ENCODE measurements at regions not wholly inside any gene's neighbourhood (a gene's known extent, or its start where the extent isn't known, plus 50 kb on each side); places are given as distances from the start of the nearest gene placed in this dataset.
"Not testable (repeated sequence)": the region's sequence is repeated elsewhere in the genome, so short reads cannot be mapped to it uniquely, and the experiment has no call there.

GRCh38 chr2:192957425-192957824 lies 762.7 kb upstream of the TMEFF2 start:
- Histone ChIP-seq H3K4me3 (ENCODE audit: low read length in 2 of 2) (no peak overlapping the region), H3K27ac (ENCODE audit: low read length) (no peak overlapping the region), H3K9me3 (ENCODE audit: control insufficient read depth in 2 of 2, low read length in 2 of 2) (no peaks in the 10 kb centered on the region), H3K36me3 (ENCODE audit: control insufficient read depth in 2 of 2, insufficient read depth in 2 of 2, low read length in 2 of 2) (no peaks in the 10 kb centered on the region), H3K27me3 (ENCODE audit: control insufficient read depth in 1 of 2, insufficient read depth in 2 of 2, low read length in 2 of 2) (no peaks in the 10 kb centered on the region), H3K9ac (ENCODE audit: low read length in 2 of 2) (no peak overlapping the region), H3K4me1 (ENCODE audit: control insufficient read depth, insufficient read depth, low read length) (no peaks in the 10 kb centered on the region)

- no peaks in the 10 kb centered on the region for H3K9me3 ChIP-seq (ENCODE audit: control insufficient read depth in 2 of 2, low read length in 2 of 2)
- H3K4me1 ChIP-seq (ENCODE audit: control insufficient read depth, insufficient read depth, low read length), result no peaks in the 10 kb centered on the region
- H3K27me3 ChIP-seq (ENCODE audit: control insufficient read depth in 1 of 2, insufficient read depth in 2 of 2, low read length in 2 of 2), result no peaks in the 10 kb centered on the region
- no peaks in the 10 kb centered on the region for H3K36me3 ChIP-seq (ENCODE audit: control insufficient read depth in 2 of 2, insufficient read depth in 2 of 2, low read length in 2 of 2)
- no peak overlapping the region for H3K27ac ChIP-seq (ENCODE audit: low read length)
- H3K4me3 ChIP-seq (ENCODE audit: low read length in 2 of 2), result no peak overlapping the region
- no peak overlapping the region for H3K9ac ChIP-seq (ENCODE audit: low read length in 2 of 2)
These were observed 758.4 kb upstream of the TMEFF2 start for GRCh38 chr2:192953116-192953515.

- Histone ChIP-seq H3K27ac (ENCODE audit: low read length) (no peak overlapping the region), H3K9ac (ENCODE audit: low read length in 2 of 2) (no peak overlapping the region), H3K9me3 (ENCODE audit: control insufficient read depth in 2 of 2, low read length in 2 of 2) (no peaks in the 10 kb centered on the region), H3K4me1 (ENCODE audit: control insufficient read depth, insufficient read depth, low read length) (no peaks in the 10 kb centered on the region), H3K36me3 (ENCODE audit: control insufficient read depth in 2 of 2, insufficient read depth in 2 of 2, low read length in 2 of 2) (no peaks in the 10 kb centered on the region), H3K4me3 (ENCODE audit: low read length in 2 of 2) (no peak overlapping the region), H3K27me3 (ENCODE audit: control insufficient read depth in 1 of 2, insufficient read depth in 2 of 2, low read length in 2 of 2) (no peaks in the 10 kb centered on the region)
These were observed 757.5 kb upstream of the TMEFF2 start for GRCh38 chr2:192952245-192952644.

GRCh38 chr2:192948316-192948715 lies 753.6 kb upstream of the TMEFF2 start:
- H3K27me3 ChIP-seq (ENCODE audit: control insufficient read depth in 1 of 2, insufficient read depth in 2 of 2, low read length in 2 of 2), result no peaks in the 10 kb centered on the region
- no peaks in the 10 kb centered on the region for H3K36me3 ChIP-seq (ENCODE audit: control insufficient read depth in 2 of 2, insufficient read depth in 2 of 2, low read length in 2 of 2)
- no peak overlapping the region for H3K27ac ChIP-seq (ENCODE audit: low read length)
- H3K4me1 ChIP-seq (ENCODE audit: control insufficient read depth, insufficient read depth, low read length), result no peaks in the 10 kb centered on the region
- no peak overlapping the region for H3K9ac ChIP-seq (ENCODE audit: low read length in 2 of 2)
- no peaks in the 10 kb centered on the region for H3K9me3 ChIP-seq (ENCODE audit: control insufficient read depth in 2 of 2, low read length in 2 of 2)
- no peak overlapping the region for H3K4me3 ChIP-seq (ENCODE audit: low read length in 2 of 2)

- Histone ChIP-seq H3K36me3 (ENCODE audit: control insufficient read depth in 2 of 2, insufficient read depth in 2 of 2, low read length in 2 of 2) (no peaks in the 10 kb centered on the region), H3K9me3 (ENCODE audit: control insufficient read depth in 2 of 2, low read length in 2 of 2) (no peaks in the 10 kb centered on the region), H3K9ac (ENCODE audit: low read length in 2 of 2) (no peak overlapping the region), H3K27ac (ENCODE audit: low read length) (no peak overlapping the region), H3K4me1 (ENCODE audit: control insufficient read depth, insufficient read depth, low read length) (no peaks in the 10 kb centered on the region), H3K27me3 (ENCODE audit: control insufficient read depth in 1 of 2, insufficient read depth in 2 of 2, low read length in 2 of 2) (no peaks in the 10 kb centered on the region), H3K4me3 (ENCODE audit: low read length in 2 of 2) (no peak overlapping the region)
These were observed 752.6 kb upstream of the TMEFF2 start for GRCh38 chr2:192947352-192947751.

- H3K4me3 ChIP-seq (ENCODE audit: low read length in 2 of 2), result no peak overlapping the region
- no peaks in the 10 kb centered on the region for H3K4me1 ChIP-seq (ENCODE audit: control insufficient read depth, insufficient read depth, low read length)
- H3K9me3 ChIP-seq (ENCODE audit: control insufficient read depth in 2 of 2, low read length in 2 of 2), result peaks cover 0 to 3% of the 10 kb centered on the region in 2 donors
- no peak overlapping the region for H3K9ac ChIP-seq (ENCODE audit: low read length in 2 of 2)
- no peaks in the 10 kb centered on the region for H3K36me3 ChIP-seq (ENCODE audit: control insufficient read depth in 2 of 2, insufficient read depth in 2 of 2, low read length in 2 of 2)
- H3K27me3 ChIP-seq (ENCODE audit: control insufficient read depth in 1 of 2, insufficient read depth in 2 of 2, low read length in 2 of 2), result no peaks in the 10 kb centered on the region
- no peak overlapping the region for H3K27ac ChIP-seq (ENCODE audit: low read length)
These were observed 746.0 kb upstream of the TMEFF2 start for GRCh38 chr2:192940767-192941166.

- H3K27ac ChIP-seq (ENCODE audit: low read length), result no peak overlapping the region
- no peaks in the 10 kb centered on the region for H3K9me3 ChIP-seq (ENCODE audit: control insufficient read depth in 2 of 2, low read length in 2 of 2)
- H3K4me1 ChIP-seq (ENCODE audit: control insufficient read depth, insufficient read depth, low read length), result no peaks in the 10 kb centered on the region
- H3K36me3 ChIP-seq (ENCODE audit: control insufficient read depth in 2 of 2, insufficient read depth in 2 of 2, low read length in 2 of 2), result no peaks in the 10 kb centered on the region
- H3K4me3 ChIP-seq (ENCODE audit: low read length in 2 of 2), result no peak overlapping the region
- H3K9ac ChIP-seq (ENCODE audit: low read length in 2 of 2), result no peak overlapping the region
- H3K27me3 ChIP-seq (ENCODE audit: control insufficient read depth in 1 of 2, insufficient read depth in 2 of 2, low read length in 2 of 2), result no peaks in the 10 kb centered on the region
These were observed 737.6 kb upstream of the TMEFF2 start for GRCh38 chr2:192932376-192932775.

- not testable (repeated sequence) for H3K27ac ChIP-seq (ENCODE audit: low read length); H3K4me3 ChIP-seq (ENCODE audit: low read length in 2 of 2); H3K9ac ChIP-seq (ENCODE audit: low read length in 2 of 2); H3K27me3 ChIP-seq (ENCODE audit: control insufficient read depth in 1 of 2, insufficient read depth in 2 of 2, low read length in 2 of 2); H3K36me3 ChIP-seq (ENCODE audit: control insufficient read depth in 2 of 2, insufficient read depth in 2 of 2, low read length in 2 of 2); H3K4me1 ChIP-seq (ENCODE audit: control insufficient read depth, insufficient read depth, low read length); H3K9me3 ChIP-seq (ENCODE audit: control insufficient read depth in 2 of 2, low read length in 2 of 2)
These were observed 726.9 kb upstream of the TMEFF2 start for GRCh38 chr2:192921631-192922030.

- no peaks in the 10 kb centered on the region for H3K4me1 ChIP-seq (ENCODE audit: control insufficient read depth, insufficient read depth, low read length)
- no peaks in the 10 kb centered on the region for H3K9me3 ChIP-seq (ENCODE audit: control insufficient read depth in 2 of 2, low read length in 2 of 2)
- no peaks in the 10 kb centered on the region for H3K27me3 ChIP-seq (ENCODE audit: control insufficient read depth in 1 of 2, insufficient read depth in 2 of 2, low read length in 2 of 2)
- H3K36me3 ChIP-seq (ENCODE audit: control insufficient read depth in 2 of 2, insufficient read depth in 2 of 2, low read length in 2 of 2), result no peaks in the 10 kb centered on the region
- H3K4me3 ChIP-seq (ENCODE audit: low read length in 2 of 2), result no peak overlapping the region
- no peak overlapping the region for H3K9ac ChIP-seq (ENCODE audit: low read length in 2 of 2)
- H3K27ac ChIP-seq (ENCODE audit: low read length), result no peak overlapping the region
These were observed 706.7 kb upstream of the TMEFF2 start for GRCh38 chr2:192901446-192901845.

GRCh38 chr2:192899466-192899865 lies 704.7 kb upstream of the TMEFF2 start:
- Histone ChIP-seq H3K9me3 (ENCODE audit: control insufficient read depth in 2 of 2, low read length in 2 of 2) (no peaks in the 10 kb centered on the region), H3K9ac (ENCODE audit: low read length in 2 of 2) (no peak overlapping the region), H3K27ac (ENCODE audit: low read length) (no peak overlapping the region), H3K27me3 (ENCODE audit: control insufficient read depth in 1 of 2, insufficient read depth in 2 of 2, low read length in 2 of 2) (no peaks in the 10 kb centered on the region), H3K36me3 (ENCODE audit: control insufficient read depth in 2 of 2, insufficient read depth in 2 of 2, low read length in 2 of 2) (no peaks in the 10 kb centered on the region), H3K4me1 (ENCODE audit: control insufficient read depth, insufficient read depth, low read length) (no peaks in the 10 kb centered on the region), H3K4me3 (ENCODE audit: low read length in 2 of 2) (no peak overlapping the region)

GRCh38 chr2:192893976-192894375 lies 699.2 kb upstream of the TMEFF2 start:
- H3K27ac ChIP-seq (ENCODE audit: low read length); H3K4me3 ChIP-seq (ENCODE audit: low read length in 2 of 2); H3K4me1 ChIP-seq (ENCODE audit: control insufficient read depth, insufficient read depth, low read length); H3K27me3 ChIP-seq (ENCODE audit: control insufficient read depth in 1 of 2, insufficient read depth in 2 of 2, low read length in 2 of 2); H3K36me3 ChIP-seq (ENCODE audit: control insufficient read depth in 2 of 2, insufficient read depth in 2 of 2, low read length in 2 of 2); H3K9me3 ChIP-seq (ENCODE audit: control insufficient read depth in 2 of 2, low read length in 2 of 2); H3K9ac ChIP-seq (ENCODE audit: low read length in 2 of 2): not testable (repeated sequence)

- H3K9me3 ChIP-seq (ENCODE audit: control insufficient read depth in 2 of 2, low read length in 2 of 2), result no peaks in the 10 kb centered on the region
- no peaks in the 10 kb centered on the region for H3K4me1 ChIP-seq (ENCODE audit: control insufficient read depth, insufficient read depth, low read length)
- no peak overlapping the region for H3K9ac ChIP-seq (ENCODE audit: low read length in 2 of 2)
- no peak overlapping the region for H3K27ac ChIP-seq (ENCODE audit: low read length)
- no peaks in the 10 kb centered on the region for H3K36me3 ChIP-seq (ENCODE audit: control insufficient read depth in 2 of 2, insufficient read depth in 2 of 2, low read length in 2 of 2)
- H3K4me3 ChIP-seq (ENCODE audit: low read length in 2 of 2), result no peak overlapping the region
- no peaks in the 10 kb centered on the region for H3K27me3 ChIP-seq (ENCODE audit: control insufficient read depth in 1 of 2, insufficient read depth in 2 of 2, low read length in 2 of 2)
These were observed 693.4 kb upstream of the TMEFF2 start for GRCh38 chr2:192888109-192888508.

Data from stomach smooth muscle (tissue), 2 donors.